ENCODE measurements at regions not wholly inside any gene's neighbourhood (a gene's known extent, or its start where the extent isn't known, plus 50 kb on each side); places are given as distances from the start of the nearest gene placed in this dataset.

DNA sequence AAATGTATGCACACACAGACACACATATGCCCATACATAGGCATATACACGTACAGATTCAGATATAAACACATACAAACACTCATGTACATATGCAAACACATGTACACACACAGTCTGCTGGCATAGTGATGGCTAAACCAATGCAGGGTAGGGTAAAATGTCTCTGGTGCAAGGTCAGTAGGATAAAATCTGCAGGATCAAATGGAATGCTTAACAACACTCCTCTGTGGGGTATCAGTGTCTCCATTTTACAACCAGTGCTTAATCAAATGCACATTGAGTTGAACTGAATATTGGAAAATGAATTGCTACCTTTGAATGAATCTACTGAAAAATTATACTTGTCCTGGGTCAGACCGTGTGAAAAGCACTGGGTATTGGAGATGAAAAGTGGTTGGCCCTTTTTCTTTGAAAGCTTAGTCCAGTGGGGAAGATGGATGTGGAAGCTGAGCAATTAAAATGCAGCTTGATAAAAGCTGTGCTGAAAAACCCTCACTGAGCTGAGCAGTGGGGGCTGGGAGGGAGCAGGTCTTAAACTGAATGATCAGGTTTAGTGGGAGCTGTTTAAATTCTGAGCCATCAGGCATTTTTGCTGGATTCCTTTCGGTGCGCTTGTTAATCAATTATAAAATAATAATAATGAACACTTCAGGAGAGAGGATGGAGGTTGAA lies 314.7 kb downstream of the HAPSTR1 start:
- Histone ChIP-seq H3K36me3 (ENCODE audit: control insufficient read depth in 2 of 2, insufficient read depth in 1 of 2, low read length in 2 of 2) (no peaks in the 10 kb centered on the region), H3K27ac (ENCODE audit: extremely low read depth, low read depth, low read length) (no peak overlapping the region), H3K9me3 (ENCODE audit: control insufficient read depth, insufficient read depth, low read depth, low read length) (no peaks in the 10 kb centered on the region), H3K4me1 (ENCODE audit: control insufficient read depth, insufficient read depth, low read length) (no peaks in the 10 kb centered on the region), H3K4me3 (ENCODE audit: low read depth, low read length) (no peak overlapping the region)
- no peak for TF ChIP-seq ZNF10 (tag by site-specific recombination; IDR thresholded peaks at IDR 0.05)
- no peak for TF ChIP-seq ZNF48 (tag by site-specific recombination; IDR thresholded peaks at IDR 0.05)
- TF ChIP-seq, protein P1, sequence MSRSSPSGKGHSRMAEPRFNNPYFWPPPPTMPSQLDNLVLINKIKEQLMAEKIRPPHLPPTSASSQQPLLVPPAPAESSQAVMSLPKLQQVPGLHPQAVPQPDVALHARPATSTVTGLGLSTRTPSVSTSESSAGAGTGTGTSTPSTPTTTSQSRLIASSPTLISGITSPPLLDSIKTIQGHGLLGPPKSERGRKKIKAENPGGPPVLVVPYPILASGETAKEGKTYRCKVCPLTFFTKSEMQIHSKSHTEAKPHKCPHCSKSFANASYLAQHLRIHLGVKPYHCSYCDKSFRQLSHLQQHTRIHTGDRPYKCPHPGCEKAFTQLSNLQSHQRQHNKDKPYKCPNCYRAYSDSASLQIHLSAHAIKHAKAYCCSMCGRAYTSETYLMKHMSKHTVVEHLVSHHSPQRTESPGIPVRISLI (tag by site-specific recombination; IDR thresholded peaks at IDR 0.05) = no peak
- no peak for TF ChIP-seq ZNF221 (tag by site-specific recombination; IDR thresholded peaks at IDR 0.05; ENCODE audit: borderline replicate concordance)
- no peak for TF ChIP-seq ZBTB20 (tag by site-specific recombination; IDR thresholded peaks at IDR 0.05)
- no peak for TF ChIP-seq ZNF571 (tag by site-specific recombination; IDR thresholded peaks at IDR 0.05)
- TF ChIP-seq ZBTB8A (tag by site-specific recombination; IDR thresholded peaks at IDR 0.05) = no peak
- no peak for TF ChIP-seq ZNF837 (tag by site-specific recombination; IDR thresholded peaks at IDR 0.05)
- no peak for TF ChIP-seq ZXDB (tag by site-specific recombination; IDR thresholded peaks at IDR 0.05)
- ChIA-PET CTCF (no interaction called here), POLR2A (no interaction called here)

DNA sequence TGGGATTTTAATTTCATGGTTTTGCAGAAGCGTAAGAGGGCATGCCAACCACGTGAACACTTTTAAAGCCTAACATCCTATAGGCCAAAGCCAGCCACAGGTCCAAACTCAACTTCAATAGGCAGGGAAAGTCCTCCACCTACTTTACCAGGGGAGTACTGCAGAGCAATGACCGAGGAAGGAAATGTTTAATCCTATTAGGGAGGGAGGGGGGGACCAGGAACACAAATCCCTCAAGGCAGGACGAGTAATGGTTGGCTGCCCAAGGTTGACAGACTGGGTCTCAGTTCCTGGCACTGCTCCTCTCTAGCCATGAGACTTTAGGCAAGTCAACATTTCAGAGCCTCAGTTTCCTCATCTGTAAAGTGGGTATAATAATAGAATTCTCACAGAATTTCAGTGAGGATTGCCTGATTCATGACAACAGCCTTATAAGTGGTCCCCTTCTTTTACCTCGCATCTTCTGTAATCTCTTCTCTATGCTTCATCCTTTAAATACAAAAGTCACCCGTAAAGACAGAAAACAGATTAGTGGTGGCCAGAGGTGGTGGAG lies 315.8 kb downstream of the HAPSTR1 start:
- no peaks in the 10 kb centered on the region for H3K9me3 ChIP-seq (ENCODE audit: control insufficient read depth, insufficient read depth, low read depth, low read length)
- TF ChIP-seq, protein P2, sequence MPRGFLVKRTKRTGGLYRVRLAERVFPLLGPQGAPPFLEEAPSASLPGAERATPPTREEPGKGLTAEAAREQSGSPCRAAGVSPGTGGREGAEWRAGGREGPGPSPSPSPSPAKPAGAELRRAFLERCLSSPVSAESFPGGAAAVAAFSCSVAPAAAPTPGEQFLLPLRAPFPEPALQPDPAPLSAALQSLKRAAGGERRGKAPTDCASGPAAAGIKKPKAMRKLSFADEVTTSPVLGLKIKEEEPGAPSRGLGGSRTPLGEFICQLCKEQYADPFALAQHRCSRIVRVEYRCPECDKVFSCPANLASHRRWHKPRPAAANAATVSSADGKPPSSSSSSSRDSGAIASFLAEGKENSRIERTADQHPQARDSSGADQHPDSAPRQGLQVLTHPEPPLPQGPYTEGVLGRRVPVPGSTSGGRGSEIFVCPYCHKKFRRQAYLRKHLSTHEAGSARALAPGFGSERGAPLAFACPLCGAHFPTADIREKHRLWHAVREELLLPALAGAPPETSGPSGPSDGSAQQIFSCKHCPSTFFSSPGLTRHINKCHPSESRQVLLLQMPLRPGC (tag by site-specific recombination; IDR thresholded peaks at IDR 0.05) = no peak
- TF ChIP-seq ZNF843 (tag by site-specific recombination; IDR thresholded peaks at IDR 0.05) (no peak), ZXDB (tag by site-specific recombination; IDR thresholded peaks at IDR 0.05) (no peak), ZNF175 (tag by site-specific recombination; IDR thresholded peaks at IDR 0.05) (no peak)
- no peaks in the 10 kb centered on the region for H3K36me3 ChIP-seq (ENCODE audit: control insufficient read depth in 2 of 2, insufficient read depth in 1 of 2, low read length in 2 of 2)
- CTCF ChIA-PET = no interaction called here
- H3K4me3 ChIP-seq (ENCODE audit: low read depth, low read length) = no peak overlapping the region
- H3K4me1 ChIP-seq (ENCODE audit: control insufficient read depth, insufficient read depth, low read length) = no peaks in the 10 kb centered on the region
- POLR2A ChIA-PET = no interaction called here
- no peak overlapping the region for H3K27ac ChIP-seq (ENCODE audit: extremely low read depth, low read depth, low read length)

DNA sequence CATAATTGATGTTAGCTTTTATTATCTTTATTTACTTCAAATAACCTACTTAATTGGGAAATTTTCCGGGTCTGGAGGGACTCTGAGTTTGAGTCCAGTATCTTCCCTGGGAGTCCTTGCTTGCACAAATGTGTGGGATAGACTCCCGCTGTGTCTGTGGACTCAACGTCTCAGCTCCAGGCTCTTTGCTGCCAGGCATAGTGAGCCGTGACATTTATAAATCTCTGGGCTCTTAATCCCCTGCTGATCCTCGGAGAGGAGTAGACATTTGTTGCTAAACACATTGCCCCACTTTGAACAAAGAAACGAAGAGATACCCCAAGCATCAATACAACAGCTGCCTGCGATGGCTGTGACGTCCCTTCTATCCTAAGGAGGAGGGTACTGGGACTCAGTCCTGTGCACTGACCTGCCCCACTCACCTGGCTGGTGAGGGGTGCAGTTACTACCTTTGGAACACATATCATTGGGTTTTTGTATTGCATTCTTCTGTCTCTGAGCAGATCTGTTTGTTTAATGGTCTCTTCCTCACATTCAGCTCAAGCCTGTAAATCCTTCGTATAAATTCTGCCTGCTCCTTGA lies 316.9 kb downstream of the HAPSTR1 start:
- H3K4me3 ChIP-seq (ENCODE audit: low read depth, low read length) = no peak overlapping the region
- H3K9me3 ChIP-seq (ENCODE audit: control insufficient read depth, insufficient read depth, low read depth, low read length) = no peaks in the 10 kb centered on the region
- H3K27ac ChIP-seq (ENCODE audit: extremely low read depth, low read depth, low read length) = no peak overlapping the region
- ChIA-PET CTCF (no interaction called here), POLR2A (no interaction called here)
- no peaks in the 10 kb centered on the region for H3K36me3 ChIP-seq (ENCODE audit: control insufficient read depth in 2 of 2, insufficient read depth in 1 of 2, low read length in 2 of 2)
- H3K4me1 ChIP-seq (ENCODE audit: control insufficient read depth, insufficient read depth, low read length) = no peaks in the 10 kb centered on the region
- TF ChIP-seq ZNF623 (tag by site-specific recombination; IDR thresholded peaks at IDR 0.05) = no peak
- no peak for TF ChIP-seq ZNF16 (tag by site-specific recombination; IDR thresholded peaks at IDR 0.05; ENCODE audit: low read depth)
- no peak for TF ChIP-seq KLF8 (tag by site-specific recombination; IDR thresholded peaks at IDR 0.05)
- no peak for TF ChIP-seq ZBTB8A (tag by site-specific recombination; IDR thresholded peaks at IDR 0.05)
- no peak for TF ChIP-seq ZNF174 (tag by site-specific recombination; IDR thresholded peaks at IDR 0.05)
- no peak for TF ChIP-seq ZNF624 (tag by site-specific recombination; IDR thresholded peaks at IDR 0.05)
- TF ChIP-seq ZNF423 (tag by site-specific recombination; IDR thresholded peaks at IDR 0.05) = no peak
- TF ChIP-seq MYNN (tag by site-specific recombination; IDR thresholded peaks at IDR 0.05; ENCODE audit: borderline replicate concordance) = no peak
- TF ChIP-seq, protein P1 (tag by site-specific recombination; IDR thresholded peaks at IDR 0.05) = no peak
- no peak for TF ChIP-seq ZNF19 (tag by site-specific recombination; IDR thresholded peaks at IDR 0.05; ENCODE audit: low read depth)
- TF ChIP-seq ZNF292 (tag by site-specific recombination; IDR thresholded peaks at IDR 0.05; ENCODE audit: borderline replicate concordance, low read depth) = no peak
- TF ChIP-seq SP2 (tag by site-specific recombination; IDR thresholded peaks at IDR 0.05) = no peak
- no peak for TF ChIP-seq ZNF23 (tag by site-specific recombination; IDR thresholded peaks at IDR 0.05; ENCODE audit: borderline replicate concordance)
